MV-4-11 (cell line): ENCODE measurements at regions not wholly inside any gene's neighbourhood (a gene's known extent, or its start where the extent isn't known, plus 50 kb on each side); places are given as distances from the start of the nearest gene placed in this dataset.

ENCODE experiments used
- DNase-seq: peaks from one replicate; lab custom pipeline; 2025; lab: John Stamatoyannopoulos, UW

DNA sequence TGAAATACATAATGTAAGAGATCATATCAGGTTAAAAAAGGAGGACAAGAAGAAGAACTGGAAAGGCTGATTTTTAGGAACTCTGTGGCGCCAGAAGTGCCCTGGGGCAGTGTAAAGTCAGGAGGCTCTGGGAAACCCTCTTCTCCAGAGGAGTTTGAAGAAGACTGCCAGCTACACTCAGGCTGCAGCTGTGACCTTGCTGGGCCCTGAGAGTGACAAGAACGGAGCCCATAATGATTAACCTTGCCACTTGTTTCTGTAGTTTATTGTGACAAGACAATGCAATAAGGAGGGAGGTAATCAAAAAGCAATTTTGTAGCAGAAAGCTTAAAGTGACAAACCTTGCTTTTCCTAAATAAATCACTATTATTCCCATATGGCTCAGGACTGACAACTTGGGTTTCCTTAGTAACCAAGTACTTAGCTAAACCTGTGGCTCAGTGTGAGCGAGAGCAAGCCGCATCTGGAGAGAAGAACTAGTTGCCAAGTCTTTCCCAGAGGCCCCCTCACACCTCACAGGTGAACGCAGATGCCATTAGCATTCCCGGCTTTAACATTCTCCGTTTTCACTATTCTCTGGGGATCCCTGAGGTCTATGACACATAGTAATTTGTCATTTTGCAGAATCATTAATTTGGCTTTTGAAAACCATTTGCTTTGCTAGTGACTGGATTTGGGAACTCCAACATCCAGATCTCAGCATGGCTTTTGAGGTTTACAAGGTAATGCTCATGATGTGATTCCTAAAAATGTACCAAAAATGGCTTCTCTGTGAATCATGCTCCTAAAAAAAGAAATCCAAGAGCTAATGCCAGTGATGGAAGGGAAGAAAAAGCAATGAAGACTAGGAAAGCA lies 115.9 kb downstream of the OMA1 start:
- no peak for DNase-seq

DNA sequence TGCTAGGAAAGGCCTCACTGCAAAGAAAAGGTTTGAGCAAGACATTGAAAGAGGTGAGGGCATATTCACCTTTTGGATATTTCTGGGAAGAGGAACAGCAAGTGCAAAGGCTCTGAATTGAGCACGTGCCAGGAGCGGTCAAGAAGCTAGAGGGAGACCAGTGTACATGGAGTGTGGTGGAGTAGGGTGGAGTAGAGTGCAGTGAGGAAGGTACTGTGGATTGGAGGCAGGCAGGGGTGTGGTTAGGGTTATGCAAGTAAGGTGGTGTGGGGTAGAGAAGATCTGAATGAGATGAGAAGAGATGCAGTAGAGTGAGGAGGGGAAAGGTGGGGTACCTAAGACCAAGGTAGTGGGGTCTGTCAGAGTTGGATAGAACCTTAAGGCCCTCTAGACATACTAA lies 119.6 kb downstream of the OMA1 start:
- DNase-seq = no peak

DNA sequence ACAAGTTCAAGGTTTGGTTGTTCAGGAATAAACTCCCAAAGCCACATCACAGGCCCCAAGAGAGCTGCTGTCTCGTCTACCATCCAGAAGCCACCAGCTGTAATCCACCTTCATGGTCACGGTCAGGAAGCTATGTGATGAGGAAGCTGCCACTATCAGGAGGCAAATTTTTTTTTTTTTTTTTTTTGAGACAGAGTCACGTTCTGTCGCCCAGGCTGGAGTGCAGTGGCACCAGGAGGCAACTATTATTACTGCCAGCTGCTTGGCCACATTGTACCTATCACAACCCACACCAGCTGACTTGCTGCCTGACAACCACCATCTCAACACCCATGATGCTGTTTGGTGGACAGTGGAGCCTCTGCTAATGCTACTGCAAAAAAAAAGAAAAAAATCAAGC lies 124.1 kb downstream of the OMA1 start:
- no peak for DNase-seq

DNA sequence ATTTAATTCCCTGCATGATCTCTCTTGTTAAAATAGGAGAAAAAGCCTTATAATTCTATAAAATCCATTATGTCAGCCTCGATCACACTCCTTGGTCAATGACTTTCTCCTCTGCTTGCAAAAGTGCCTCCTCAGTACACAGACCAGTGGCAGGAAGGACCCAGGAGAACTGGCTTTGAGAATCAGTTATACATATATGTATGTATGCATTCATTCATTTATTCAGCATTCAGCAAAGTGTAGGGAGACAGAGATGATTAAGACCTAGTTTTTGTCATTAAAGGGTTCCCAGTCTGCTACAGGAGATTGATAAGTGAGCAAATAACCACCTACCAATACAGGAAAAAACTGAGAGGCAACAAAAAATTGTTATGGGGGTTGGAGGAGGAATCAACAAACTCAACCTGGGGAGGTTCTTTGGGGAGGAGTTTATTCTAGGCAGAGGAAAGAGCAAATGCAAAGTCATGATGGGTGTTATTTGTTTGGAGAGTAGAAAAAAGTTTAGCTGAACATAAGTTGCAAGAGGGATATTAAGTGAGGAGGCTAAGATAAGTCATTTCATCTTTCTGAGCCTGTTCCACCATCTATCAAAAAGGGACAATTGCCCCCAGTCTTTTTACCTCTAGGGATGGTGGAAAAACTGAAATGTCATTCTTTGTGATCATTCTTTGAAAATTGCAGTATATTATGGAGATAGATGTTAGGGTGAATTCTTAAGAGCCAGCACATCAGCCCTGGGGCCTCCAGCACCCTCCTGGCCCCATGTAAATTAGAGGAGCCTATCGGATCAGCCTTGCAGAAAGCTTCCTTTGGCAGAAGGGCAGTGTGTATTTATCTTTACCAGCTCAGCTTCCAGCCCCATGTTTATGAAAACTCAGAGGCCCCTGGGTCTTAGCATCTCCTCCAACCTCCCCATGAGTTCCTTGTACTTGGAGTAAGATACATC lies 128.0 kb downstream of the OMA1 start:
- no peak for DNase-seq

DNA sequence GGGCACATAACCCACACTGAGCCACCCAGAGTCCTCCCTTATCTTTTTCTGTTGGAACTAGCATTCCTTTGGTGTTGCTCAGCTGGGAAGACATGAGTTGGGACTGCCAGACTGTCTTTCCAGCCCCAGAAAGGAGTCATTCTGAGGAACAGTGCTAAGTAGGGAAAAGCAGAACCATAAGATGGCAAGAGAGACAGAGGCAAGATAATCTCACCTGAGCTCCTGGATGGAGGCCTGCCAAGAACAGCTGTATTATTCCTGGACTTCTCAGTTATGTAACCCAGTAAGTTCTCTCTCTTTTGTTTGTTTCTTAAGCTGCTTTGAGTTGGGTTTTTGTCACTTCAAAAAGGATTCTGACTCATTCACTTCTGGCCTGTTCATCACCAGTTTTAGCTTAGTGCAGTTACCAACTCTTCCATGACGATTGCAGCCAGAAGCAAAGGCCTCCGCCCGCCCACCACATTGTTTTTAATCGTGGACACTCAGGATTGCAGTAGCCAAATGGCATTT lies 134.4 kb downstream of the OMA1 start:
- no peak for DNase-seq

DNA sequence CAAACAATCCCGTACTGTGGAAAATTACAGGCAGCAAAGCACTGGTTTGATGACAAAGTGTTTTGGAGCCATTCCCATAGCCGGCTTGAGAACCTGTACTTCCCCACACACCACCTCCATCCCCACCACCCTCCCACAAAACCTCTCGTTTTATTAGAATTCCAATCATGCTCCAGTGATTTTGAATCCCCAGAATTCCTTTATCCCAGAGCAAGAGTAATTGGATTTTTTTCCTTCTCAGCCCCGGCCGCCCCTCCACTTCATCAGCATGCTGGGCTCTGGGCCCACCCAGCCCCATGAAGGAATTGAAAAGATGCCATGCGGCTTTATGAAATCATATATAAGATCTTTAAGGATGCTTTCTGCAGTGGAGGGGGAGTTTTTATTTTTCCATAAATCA lies 136.6 kb downstream of the OMA1 start:
- DNase-seq = no peak

DNA sequence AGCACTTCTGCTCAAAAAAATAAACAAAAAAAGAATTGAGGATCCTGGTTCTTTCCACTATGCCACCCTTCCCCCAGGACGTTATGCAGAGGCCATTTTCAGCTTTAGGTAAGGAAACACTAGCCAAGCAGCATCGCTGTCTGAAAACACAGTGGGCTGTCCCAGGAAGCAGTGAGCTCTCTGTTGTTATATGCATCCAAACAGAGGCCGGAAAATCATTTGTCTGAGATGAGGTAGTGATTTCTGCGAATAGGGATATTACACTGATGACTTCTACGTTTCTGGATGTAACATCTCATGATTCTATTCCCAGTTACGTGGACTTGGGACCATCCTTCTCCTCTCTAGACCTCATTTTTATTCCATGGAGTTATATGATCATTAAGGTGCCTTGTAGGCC lies 137.2 kb downstream of the OMA1 start:
- DNase-seq = no peak

DNA sequence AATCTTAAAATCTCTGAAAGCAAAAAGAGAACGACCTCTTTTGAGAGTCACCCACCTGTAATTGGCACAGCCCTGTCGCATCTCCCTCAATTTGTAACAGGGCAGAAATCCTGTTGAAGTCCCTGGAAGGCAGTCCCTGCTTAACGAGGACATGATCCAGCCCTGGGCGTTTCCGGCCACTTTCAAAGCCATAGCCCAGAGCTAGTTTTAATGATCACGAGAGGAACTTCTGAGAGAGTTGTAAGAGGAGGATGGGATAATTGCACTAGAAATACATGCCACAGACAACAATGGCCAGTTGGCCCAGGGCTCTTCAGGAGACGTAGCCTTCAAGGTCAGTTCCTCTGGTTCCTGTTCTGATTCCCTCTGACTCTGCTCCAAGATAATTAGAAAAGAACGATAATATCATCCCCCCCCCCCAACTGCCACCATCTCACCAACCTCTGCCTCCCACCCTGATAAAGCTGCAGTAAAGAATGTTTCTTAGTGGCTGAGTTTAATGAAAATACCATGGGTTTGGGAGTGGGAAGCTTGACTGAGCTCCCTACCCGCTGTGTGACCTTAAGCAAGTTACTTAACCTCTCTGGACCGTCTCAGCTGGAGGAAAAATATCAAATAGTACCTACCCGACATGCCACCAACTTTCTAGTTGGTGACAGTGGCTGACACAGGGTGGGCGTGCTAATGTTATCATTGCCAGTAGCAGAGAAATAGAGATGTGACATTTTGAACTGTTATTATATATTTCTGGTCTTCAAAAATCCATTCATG lies 140.0 kb downstream of the OMA1 start:
- DNase-seq = no peak

DNA sequence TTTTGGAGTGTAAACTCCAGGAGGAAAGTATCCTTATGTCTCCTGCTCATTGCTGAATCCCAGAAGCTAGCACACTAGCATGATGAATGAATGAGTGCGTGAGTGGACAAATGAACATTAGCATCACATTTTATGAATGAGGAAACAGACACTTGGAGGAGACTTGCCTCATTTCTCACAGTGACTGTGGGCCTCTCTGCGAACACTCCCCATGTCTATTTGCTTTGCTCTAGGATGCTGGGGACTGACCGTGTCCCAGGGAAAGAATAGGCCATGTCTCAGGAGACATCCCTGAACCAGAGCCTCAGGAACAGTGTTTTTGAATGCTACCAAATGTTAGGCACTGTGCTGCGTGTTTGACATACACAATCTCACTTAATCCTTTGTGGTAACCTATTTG lies 140.9 kb downstream of the OMA1 start:
- no peak for DNase-seq

DNA sequence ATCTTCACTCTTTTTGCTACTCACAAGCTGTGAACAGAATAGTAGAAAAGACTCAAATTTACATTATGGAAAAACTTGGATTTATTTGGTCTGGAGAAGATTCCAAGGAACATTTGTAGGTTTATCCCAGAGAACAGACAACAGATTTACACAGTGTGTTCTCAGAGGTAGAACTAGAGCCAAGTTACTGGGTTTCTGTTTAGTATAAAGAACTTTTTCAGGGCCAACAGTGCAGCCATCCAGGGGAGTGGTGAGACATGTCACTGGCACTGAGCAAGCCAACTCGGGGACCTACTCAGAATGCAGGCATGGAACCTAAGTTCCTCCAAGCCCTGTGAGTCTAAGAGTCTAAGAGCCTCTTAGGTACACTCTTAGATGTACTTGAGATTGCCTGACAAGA lies 142.6 kb downstream of the OMA1 start:
- no peak for DNase-seq

DNA sequence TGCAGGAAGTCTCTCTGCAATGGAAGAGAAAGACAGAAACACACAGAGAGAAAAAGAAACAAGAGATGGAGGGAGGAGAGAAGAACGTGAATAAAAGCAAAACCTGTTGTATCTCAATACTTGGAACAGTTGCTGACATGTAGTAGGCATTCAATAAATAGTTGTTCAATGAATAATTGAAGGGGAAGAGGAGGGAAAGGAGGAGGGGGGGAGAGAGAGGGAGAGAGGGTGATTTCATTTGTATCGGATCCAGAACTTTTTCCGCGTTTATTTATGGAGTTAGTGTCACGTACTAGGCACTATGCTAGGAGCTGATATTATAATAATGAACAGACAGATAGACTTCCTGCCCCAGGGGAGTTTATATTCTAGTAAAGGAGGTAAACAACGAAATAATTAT lies 144.1 kb downstream of the OMA1 start:
- no peak for DNase-seq

DNA sequence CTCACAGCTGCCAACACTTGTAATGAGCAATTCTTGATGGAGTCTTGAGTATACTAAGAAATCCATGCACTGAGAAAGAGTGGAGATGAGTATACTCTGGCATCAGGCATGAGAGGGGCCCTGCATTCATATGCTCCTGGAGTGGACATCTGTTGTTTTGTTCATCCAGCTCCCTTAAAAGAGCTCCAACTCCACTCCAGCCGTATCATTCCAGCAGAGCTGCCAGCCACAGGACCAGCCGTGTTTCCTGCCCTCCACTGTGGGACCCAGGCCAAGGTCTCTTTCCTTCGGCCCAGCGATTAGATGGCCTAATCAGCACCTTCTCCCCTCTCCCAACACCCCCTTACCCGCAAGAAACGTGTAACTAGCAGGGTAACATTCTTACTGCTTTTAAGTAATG lies 144.5 kb downstream of the OMA1 start:
- no peak for DNase-seq

DNA sequence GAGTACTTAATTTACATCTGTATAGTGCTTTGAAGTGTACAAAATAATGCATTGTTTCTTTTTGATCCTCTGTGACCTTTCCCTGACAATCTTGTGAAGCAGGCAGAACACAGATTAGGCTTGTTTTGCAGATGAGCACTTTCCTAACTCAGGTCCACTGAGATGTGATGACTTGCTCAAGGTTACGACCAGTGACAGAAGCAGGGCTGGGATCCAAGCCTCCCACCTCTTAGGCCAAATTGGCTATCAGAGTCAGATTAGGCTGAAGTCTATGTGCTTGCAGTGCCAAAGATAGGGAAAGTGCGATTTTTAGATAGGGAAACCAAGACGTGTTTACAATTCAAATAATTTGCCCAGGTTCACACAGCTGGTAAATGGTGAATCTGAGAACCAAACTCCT lies 147.3 kb downstream of the OMA1 start:
- no peak for DNase-seq

DNA sequence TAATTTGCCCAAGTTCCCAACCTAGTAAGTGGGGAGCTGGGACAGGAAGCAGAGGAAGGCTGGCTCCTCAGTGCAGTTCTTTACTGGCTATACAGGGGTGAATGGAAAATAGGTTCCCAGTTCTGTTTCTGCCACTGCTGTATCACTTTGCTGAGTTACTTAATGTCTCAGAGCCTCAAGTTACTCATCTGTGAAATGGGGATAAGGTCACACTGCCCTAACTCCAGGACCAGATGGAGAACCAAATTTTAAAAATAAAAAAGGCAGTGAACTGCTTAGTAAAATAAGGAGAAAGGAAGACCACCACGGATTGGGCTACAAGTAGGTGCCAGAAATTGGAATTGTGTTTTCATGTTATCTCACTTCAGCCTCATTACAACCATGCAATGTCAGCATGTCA lies 147.8 kb downstream of the OMA1 start:
- no peak for DNase-seq

DNA sequence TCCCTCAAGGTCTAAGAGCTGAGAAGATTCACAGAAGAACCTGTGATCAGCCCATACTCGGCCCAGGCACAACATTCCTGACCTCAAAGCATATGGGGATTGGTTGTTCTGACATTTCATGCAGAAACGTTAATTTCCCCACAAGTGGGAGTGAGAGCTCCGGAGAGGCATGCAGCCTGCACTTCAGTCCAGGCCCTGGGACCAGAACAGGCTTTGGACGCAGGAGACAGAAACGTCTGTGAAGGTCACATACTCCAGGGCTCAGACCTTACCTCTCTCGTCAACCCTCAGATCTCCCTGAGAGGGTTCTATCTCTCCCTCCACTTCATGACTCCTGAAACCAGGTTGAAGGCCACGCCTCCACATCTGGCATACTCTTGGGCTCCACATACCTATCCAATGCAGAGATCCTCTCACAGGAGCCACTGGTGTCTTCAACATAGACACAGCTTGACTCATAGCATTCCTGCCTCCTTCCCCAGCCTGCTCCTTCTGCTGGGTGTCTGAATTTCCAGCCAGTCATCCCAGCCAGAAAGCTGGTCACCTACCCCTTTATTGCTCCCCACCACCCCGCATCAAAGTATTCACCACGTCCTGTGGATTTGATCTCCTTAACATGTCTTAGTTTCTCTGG lies 149.2 kb downstream of the OMA1 start:
- DNase-seq = no peak

DNA sequence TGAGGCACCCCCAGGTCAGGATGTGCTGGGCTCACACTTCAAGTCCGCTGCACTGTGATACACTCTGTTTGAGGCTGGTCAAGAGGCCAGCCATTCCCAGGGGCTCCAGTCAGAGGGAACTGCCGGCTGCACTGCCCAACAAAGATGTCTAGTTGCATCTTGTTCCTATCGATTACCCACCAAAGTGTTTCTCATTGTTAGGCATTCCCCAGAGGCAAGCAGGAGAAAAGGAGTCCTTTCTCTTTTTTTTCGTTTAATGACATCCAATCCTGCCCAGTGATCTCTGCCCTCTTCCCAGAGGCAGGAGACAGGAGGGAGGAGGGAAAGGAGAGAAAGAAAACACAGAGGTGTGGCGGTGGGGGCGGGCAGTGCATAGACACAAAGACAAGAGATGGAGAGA lies 150.4 kb downstream of the OMA1 start:
- DNase-seq = no peak

DNA sequence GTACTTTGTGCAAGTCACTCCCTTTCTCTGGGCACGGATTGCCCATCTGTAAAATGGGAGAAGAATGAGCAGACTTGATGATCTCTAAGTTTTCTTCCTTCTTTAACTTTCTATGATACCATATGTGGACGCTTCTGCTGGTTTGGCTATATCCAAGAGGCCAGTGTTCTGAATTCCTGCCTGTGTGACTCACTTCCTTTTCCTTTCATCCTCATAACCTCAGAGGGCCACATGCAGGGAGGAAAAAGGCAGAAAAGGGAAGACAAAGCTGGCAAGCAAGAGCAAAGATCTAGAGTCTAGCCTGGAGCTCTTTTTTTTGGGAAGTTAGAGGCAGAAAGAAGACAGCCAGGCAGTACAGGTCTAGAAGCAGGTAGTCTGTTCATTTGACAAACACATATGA lies 151.2 kb downstream of the OMA1 start:
- DNase-seq = peak; percentile 50

DNA sequence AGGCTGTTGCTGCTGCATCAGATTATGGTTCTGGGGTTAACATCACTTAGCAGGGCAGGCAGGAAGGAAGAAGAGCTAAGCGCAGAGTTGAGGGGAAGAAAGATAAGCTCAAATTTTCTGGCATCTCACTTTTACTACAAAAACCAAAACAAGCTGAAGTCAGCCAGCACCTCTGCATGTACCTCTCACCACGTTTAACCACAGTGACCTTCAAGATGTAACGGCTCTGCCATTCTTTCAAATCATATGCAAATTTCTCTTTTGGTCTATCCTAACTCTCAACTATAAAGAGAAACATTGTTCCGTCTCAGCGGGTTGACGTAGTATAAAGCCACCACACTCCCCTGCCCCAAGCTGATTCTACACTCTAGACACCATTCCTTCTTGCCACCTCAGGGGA lies 154.4 kb downstream of the OMA1 start:
- DNase-seq = no peak

DNA sequence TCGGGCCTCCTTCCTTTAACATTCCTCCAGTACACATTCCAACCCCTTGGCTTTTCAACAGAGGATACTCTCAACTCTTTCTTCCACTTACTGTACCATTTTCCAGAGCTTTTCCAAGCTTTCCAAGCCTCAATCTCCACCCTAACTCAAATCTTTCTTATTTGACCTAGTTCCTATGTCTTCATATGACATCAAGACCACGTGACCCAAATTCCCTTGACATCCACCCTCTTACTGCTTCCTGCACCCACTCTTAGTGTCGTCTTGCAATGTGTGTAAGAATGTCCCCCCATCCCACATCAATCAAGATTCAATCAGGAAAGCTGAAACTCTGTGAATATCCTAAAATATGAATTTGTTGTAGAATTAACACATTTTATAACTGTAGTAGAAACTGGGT lies 155.0 kb downstream of the OMA1 start:
- no peak for DNase-seq

DNA sequence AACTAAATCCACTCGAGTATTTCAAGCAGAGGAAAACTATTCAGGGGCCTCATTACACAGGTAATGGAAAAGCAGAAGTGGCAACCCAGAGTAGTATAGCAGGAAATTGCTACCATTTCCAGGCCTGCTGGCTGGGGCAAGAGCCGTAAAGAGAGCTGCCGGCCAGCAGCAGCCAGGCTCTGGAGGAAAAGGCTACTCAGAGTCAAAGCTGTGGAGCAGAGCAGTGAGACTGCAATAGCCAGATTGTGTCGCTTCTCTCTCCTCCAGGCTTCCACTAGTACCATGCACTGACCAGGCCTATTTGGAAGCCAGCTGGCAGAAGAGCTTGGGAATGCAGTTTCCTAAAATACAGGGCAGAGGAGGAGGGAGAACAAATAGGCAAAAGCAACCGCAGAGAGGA lies 155.5 kb downstream of the OMA1 start:
- DNase-seq = peak; percentile 30

DNA sequence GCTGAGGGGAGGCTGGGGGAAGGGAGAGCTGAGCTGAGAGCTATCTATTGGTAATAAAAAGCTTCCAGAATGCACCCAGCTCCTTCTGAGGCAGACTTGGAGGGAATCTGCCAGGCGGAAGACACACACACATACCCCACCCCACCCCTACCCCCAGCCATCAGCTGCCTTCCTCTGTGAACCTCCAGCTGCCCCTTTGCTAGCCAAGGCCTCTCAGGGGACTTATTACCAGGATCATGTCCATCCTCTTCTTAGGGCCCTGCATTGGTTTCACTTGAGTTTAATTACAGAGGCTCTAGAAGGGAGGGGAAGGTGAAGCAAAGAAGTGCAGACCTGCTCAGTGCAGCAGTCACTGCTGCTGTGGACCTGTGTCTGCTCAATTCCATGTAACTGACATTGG lies 156.4 kb downstream of the OMA1 start:
- DNase-seq = no peak

DNA sequence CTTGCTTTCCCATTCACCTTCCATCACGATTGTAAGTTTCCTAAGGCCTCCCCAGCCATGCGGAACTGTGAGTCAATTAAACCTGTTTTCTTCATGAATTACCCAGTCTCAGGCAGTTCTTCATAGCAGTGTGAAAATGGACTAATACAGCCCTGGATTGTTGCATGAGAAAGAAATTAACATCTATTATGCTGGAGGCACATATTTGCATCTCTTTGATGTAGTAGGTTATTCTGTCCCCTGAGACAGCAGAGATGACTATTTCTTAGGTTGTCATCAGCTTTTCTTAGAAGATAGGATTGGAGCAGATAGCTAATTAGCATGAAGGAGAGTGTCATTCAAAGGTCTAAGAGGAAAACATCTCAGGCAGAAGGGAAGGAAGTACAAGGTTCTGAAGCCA lies 166.2 kb downstream of the OMA1 start:
- no peak for DNase-seq
